ENCODE measurements at regions not wholly inside any gene's neighbourhood (a gene's known extent, or its start where the extent isn't known, plus 50 kb on each side); places are given as distances from the start of the nearest gene placed in this dataset.

DNA sequence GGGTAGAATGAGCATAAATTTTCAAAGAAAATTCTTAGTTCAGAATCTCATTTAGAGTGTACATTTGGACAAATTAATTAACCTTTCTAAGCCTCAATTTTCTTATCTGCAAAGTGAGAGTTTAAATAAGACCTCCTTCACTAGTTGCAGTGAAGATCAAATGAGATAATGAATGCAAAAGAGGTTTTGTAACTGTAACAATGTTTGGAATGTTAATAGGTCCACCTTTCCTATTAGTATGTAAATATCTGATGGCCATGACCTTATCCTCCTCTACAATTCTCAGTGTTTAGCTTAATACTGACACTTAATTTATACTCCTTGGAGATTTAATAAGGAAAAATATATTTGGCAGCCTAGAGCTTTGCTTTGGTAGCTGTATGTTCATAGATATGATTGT is 138.8 kb downstream of the GABRG1 start:
- no peak for DNase-seq (ENCODE audit: low read depth)

DNA sequence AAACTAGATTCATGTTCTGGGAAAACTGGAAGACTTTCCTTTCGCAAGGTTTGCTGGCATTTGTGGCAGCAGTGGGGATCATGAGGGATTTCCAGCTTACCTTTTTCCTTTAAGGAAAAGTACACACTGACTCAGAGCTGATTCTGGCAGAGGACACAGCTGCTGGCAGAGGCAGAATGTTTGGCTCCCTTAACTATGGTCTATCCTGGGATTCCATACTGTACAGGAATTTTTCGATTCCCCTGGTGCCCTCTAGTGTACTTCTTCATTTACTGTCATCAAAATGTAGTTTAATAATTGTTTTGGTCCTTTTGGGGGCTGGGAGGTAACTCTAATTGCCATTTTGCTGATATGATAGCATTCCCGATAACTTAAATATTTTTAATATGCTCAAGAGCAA is 152.7 kb downstream of the GABRG1 start:
- DNase-seq (ENCODE audit: low read depth): no peak

DNA sequence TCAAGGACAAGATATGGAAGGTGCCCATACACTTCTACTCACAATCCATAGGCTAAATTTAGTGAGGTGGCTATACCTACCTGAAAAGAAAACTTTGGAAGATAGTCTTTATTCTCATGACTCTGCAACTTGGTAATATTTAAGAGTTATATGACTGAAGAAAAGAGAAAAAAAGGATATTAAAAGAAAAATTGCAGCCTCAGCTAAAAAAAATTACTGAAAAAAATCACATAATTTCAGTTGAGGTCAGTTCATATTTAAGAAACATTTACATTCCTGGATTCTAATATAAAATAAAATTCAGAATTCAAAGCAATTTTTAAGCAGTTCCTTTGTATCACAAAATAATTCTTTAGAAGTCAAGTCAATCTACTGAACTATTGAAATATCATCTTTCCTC is 166.5 kb downstream of the GABRG1 start:
- no peak for DNase-seq (ENCODE audit: low read depth)

DNA sequence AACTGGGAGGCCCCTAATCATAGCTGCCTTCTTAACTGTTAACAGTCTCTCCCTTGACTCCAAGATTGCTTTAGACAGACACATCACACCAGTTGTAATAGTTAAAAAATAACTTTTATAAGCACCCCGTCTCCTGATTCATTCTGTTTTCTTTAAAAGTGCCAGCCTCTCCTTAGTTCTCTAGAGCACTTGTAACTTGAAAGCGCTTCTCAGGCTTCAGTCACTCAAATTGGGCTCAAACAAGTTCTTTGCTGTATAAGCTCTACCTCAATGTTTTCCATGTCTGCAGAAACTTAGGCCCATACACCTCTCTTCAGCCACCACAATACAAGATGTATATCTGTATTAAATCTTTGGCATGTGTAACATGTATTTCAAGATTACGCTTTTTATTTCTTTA is 169.6 kb downstream of the GABRG1 start:
- DNase-seq (ENCODE audit: low read depth): no peak

DNA sequence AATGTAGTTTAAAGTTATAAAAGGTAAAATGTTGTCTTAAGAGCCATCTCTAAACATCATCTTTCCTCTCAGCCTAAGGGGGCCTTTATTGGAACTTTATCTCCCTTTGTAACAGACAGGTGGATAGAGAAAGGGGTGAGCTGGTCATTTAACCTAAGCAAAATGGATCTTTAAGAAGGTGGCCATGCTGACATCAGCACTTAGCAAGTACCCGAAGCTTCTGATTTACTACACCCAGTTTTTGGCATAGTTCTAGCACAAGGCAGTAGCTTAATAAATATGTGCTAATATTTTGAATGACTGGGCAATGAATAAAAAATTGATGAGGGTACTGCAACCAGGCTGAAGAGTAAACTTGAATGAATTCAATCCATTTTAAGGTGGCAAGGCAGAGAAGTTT is 172.7 kb downstream of the GABRG1 start:
- DNase-seq (ENCODE audit: low read depth): no peak

DNA sequence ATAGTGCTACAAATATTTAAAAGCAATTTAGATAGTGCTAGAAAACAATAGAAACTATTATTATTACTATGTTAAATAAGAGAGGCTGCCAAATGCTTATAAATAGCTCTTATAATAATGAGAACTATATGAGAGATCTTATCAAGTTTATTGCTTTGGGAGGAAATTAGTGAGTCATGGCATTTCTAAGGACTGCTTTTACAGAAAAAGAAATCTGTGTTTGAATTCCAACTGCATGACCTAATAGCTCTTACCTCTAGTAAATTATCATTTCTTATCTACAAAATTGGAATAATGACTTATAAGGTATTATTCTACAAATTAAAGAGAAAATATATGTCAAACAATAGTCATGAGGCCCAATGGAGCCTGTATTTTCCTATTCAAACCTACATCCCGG is 177.2 kb downstream of the GABRG1 start:
- DNase-seq (ENCODE audit: low read depth): no peak

DNA sequence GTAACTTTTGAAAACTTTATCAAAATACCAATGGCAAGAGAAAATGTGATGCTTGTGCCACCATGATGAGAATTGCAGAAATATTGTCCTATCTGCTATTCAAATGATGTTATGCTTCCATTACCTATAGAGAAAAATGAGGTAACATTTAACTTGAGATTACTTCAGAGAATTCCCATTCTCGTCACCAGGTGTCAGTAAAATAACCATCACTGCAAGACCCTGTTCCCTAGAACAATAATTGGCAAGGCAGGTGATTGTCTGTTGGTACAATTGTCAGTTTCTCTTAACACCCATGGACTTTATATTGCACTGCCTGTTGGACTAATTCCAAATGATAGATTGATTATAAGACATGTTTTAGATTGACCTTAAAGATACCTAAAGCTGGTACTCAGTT is 179.9 kb downstream of the GABRG1 start:
- no peak for DNase-seq (ENCODE audit: low read depth)

DNA sequence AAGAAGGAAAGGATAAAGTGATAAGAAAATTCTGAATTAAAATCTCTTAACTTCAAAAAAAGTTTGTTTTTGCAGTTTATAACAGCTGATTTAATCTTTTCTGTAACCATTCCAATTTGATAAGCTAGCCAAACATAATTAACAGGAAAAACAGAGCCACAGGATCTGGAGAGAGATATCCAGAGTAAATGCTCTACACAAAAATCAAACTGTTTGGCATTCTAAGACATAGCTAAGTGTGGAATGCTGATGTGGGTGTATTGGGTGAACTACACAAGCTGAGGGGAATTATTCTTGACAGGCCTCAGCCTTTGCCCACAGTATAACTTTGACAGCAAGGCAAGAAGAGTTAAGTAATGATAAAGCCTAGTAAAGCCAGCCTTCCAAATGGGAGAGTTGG is 184.8 kb downstream of the GABRG1 start:
- no peak for DNase-seq (ENCODE audit: low read depth)

DNA sequence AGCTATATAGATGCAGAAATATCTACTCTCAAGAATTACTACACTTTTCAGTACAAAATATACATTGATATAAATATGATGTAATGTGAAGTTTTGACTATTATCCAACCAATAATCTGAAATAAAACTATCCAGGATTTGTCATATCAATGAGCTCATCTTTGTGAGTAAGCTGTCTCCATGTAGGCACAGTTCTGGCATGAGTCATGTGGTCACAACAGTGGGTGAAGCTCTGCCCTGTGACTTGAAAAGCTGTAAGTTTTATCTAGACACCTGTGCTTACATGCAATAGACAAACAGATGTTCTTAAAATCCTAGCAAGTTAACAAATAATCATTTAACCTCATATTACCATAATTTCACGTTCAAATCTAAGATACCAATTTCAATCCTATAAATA is 192.7 kb downstream of the GABRG1 start:
- DNase-seq (ENCODE audit: low read depth): no peak

DNA sequence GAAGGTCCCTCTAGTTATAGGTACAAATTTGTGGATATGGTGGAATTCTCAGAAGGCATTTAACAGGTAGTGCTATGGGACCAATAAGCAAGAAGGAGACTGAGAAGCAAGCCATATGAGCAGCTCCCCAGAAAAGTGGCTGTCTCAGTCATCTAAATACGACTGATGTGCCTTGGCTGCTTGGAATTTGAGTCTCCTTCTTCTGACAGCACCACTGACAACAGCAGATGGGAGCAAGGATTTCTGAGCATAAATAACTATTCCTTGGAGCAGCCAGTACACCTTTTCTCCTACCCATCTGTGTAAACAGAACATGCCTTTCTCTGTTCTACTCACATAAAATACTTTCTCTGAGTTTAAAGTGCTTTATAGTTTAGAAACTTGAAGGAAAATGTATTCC is 196.2 kb downstream of the GABRG1 start:
- DNase-seq (ENCODE audit: low read depth): no peak

DNA sequence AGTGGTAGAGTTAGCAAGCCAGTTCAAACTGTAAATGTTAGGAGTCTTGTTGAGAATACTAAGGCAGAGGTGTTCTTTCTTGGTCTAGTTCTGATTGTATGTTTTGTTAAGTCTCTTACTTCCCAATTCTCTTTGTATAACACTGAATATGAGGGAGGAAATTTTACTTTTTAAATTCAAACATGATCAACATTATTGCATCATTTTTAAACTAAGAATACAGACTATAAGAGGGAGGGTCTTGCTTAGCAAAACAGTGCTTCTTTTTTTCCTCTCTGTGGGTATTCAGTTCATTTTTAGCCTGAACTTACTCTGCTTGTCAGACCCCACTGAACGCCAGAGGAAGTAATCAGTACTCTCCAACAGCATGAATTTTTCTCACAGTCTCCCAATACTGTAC is 198.0 kb downstream of the GABRG1 start:
- no peak for DNase-seq (ENCODE audit: low read depth)

DNA sequence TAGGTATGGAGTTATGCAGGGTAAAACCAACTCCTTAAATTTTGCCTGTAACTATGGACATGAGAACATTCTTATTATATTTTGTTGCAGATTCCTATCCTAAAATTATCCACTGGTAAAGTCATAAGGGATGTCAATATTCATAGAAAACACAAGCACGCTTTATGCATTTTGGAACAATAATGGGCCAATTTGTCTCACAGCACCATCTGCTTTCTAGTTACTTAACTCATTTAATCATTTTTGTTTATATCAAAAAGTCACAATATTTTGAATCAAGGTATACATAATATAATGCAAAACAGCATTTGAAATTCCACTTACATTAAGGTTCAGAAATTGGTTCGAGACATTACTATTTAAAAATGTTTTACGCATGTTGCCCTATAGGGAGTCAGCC is 203.0 kb downstream of the GABRG1 start:
- DNase-seq (ENCODE audit: low read depth): no peak

DNA sequence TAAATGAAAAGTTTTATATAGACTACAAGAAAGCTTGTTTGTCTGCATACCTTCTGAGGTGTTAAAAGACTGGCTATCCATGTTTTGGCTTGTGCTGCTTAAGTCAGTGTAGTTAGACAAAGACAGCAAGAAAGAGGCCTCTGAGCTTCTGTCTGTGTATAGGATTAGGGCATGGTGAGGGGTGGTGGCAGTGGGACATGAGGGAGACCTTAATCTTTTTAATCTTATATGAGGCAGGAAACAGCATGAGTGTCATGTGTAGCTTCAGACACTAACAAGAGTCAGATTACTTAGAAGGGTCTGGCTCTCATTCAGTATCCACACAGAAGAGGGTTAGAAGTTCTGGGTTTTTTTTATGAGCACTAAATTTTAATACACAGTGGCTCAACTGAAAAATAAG is 213.3 kb downstream of the GABRG1 start:
- DNase-seq (ENCODE audit: low read depth): no peak

DNA sequence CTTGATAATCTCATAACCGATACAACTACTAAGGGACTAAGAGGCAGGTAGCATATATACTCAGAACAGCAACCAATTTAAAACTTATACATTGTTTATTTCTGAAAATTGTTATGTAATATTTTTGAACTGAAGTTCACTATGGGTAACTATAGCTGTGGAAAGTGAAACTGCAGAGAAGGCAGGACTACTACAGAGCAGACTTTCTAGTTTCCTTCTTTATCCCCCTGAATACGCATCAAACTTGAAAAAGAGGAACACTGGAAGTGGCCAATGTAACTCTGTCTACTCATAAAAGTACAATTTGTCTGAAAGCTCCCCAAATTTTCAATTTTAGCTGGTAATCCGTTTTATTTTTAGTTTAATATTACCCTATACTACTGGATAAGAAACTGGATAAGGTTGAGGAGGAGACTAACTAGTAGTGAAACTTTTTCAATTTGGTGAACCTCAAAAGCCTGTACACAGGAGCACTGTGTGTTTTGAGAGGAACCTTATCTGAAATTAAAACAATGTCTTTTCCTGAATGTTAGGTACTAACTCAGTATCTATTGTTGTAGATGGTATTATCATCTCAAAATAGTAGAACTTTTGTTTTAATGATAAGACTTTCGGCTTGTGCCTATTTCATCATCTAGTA is 225.8 kb downstream of the GABRG1 start:
- DNase-seq (ENCODE audit: low read depth): no peak

DNA sequence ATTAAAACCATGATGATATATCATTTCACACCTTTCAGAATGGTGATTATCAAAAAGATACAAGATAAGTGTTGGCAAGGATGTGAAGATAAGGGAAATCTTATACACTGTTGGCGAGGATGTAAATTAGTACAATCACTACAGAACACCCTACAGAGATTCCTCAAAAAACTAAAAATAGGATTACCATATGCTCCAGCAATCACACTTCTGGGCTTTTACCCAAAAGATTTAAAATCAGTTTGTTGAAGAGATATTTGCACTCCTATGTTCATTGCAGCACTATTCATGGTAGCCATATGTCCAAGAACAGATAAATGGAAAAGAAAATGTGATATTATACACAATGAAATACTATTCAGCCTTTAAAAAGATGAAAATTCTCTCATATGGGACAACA is 240.4 kb downstream of the GABRG1 start:
- DNase-seq (ENCODE audit: low read depth): no peak

DNA sequence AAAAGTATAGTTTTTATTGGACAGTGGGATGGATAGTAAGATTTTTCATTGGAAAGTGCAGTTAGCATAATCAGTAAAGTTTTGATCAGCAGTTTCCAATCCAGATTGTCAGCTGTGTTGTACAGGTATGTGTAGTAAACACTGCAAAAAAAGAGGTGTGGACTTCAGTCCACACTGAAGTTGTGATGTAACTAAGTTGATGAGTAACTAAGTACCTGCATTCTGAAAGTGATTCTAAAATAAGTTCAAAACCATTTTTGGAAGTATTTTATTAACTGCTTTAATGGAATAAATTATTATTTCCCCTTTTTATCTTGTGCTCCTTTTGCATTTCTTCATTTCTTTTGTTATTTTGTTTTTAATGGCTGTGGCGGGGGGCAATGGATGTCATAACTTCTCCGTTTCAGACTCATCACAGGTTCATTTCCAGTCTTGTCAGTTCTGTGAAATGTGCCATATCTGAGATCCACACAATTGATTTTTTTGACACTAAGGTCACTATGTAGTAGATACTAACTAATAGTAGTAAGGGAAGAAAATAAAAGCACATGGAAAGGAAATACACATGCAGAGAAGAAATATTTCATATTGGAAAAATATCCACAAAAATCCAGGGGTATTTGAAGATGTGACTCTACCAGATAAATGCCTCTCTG is 247.5 kb downstream of the GABRG1 start:
- DNase-seq (ENCODE audit: low read depth): no peak

DNA sequence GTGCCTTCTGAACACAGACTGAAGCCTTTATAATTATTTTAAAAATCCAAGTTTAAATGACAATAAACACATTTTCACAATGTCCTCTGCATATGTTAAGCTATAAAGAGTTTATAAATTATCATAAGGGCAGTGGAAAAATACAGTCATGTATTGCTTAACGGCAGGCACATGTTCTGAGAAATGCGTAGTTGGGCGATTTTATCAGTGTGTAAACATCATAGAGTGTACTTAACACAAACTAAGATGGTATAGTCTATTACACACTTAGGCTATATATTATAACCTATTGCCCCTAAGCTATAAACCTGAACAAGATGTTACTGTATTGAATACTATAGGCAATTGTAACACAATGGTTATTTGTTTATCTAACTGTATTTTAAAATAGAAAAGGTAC is 254.7 kb downstream of the GABRG1 start:
- DNase-seq (ENCODE audit: low read depth): no peak

DNA sequence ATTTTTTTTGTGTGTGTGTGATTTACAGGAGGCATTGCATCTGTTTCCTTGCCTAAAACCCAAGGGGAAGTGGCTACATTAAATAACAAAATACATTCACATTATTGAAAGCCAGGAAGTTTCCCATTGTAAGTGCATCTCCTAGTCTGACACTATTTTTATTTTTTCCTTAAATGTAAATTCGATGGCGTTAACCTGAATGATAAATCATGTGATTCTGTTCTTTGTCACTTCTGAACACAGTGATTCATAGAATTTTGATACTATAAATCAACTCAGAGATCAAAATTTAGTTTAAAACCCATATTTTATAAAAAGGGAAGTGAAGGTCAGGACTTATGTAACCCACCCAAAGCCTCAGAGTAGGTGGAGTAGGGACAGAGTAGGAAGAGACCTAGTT is 258.1 kb downstream of the GABRG1 start:
- no peak for DNase-seq (ENCODE audit: low read depth)

DNA sequence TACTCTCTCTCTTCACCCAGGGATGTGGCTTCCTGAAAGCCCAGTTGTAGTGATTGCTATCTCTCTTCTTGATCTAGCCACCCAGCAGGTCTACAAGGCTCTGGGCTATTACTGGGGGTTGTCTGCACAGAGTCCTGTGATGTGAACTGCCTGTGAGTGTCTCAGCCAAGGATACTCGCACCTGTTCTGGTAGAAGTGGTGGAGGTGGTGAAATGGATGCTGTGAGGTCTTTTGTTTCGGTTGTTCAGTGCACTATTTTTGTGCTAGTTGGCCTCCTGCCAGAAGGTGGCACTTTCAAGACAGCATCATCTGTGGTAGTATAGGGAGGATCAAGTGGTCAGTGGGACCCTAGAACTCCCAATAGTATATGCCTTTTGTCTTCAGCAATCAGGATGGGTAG is 268.0 kb downstream of the GABRG1 start:
- no peak for DNase-seq (ENCODE audit: low read depth)

DNA sequence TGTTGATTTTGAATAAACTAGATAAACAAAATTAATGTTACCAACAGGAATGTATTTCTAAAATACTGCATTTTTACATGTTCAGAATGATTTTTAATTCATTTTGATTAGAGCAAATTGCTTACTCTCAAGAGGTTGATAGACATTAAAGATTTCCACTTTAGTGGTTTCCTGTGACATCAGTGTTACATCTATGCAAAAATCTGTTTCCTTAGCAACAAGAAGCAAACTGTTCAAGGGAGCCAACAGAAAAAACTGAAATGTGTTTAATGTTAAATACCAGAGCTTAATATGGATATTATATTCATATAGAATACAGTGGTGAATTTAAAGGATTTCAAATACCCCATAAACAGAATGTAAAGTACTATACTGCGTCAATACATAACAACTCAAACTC is 277.8 kb downstream of the GABRG1 start:
- DNase-seq (ENCODE audit: low read depth): no peak

DNA sequence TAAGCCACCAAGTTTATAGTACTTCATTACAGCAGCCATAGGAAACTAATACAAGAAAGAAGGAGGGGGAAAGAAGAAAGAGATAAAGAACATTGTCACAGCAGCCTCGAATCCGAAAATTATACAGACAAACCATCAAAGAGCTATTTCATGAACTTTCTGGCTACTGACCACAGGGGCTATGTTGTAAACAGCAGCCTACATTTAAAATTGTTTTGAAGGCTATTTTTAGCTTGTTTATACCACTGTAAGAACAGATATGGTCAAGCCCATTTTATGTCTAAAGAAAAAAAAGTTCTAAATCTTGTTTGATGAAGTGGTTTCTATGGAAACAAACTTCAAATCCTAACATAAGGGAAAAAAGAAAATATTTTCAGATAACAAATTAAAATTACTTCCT is 282.1 kb downstream of the GABRG1 start:
- no peak for DNase-seq (ENCODE audit: low read depth)

DNA sequence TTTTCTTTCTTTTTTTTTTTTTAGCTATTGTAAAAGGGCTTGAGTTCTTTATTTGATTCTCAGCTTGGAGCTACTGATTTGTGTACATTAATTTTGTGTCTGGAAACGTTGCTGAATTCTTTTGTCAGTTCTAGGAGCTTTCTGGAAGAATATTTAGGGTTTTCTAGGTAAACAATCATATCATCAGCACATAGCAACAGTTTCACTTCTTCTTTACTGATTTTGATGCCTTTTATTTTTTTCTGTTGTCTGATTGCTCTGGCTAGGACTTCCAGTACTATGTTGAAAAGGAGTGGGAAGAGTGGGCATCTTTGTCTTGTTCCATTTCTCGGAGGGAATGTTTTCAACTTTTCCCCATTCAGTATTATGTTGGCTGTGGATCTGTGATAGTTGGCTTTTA is 292.2 kb downstream of the GABRG1 start:
- DNase-seq (ENCODE audit: low read depth): no peak

DNA sequence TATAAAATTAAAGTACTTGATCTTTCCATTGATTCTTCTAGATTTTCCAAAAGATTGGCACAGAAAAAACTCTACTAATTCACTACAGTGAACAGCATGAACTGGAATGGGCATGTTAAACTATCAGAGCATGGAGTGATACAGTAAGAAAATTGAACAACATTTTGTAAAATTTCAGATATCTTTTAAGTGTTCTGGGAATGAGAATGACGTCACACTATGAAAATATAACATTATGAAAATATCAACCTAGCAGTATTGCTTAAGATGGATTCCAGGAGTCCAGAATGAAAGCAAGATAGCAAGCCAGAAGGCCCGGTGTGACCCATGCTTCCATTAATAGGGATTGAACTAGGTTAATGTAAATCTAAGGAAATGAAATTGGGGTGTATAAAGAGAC is 319.9 kb downstream of the GABRG1 start:
- DNase-seq (ENCODE audit: low read depth): no peak

DNA sequence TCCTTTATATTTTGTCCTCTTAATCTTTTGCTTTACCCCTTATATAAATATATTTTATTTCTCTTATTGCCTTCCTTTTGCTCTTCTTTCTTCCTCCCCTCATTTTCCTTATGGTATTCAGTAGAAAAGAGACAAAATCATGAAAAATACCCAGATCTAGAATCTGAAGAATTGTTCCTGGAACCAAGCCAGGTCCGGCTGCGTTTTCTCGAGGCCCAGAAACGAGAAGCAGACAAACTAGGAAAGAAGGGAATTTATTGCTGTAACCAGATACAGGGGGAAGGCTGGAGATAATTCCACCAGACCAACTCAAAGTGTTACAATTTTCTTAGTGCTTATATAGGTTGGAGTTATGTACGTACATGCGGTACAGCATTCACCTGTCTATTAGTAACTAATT is 328.7 kb downstream of the GABRG1 start:
- no peak for DNase-seq (ENCODE audit: low read depth)

Measured in ELR (cell line).